IMR-90 (cell line): ENCODE measurements at regions not wholly inside any gene's neighbourhood (a gene's known extent, or its start where the extent isn't known, plus 50 kb on each side); places are given as distances from the start of the nearest gene placed in this dataset.

Experiments
- ATAC-seq: fragments of 200-7000 bp; cut with Tn5 transposase; 2 replicates; pipeline ENCODE4 v1.9.1; 2020; ENCODE audit warnings: low read depth, mild to moderate bottlenecking, moderate library complexity
- BruUV-seq: library from RNA; stranded (reverse); fragments of 400-500 nt; replicated peaks from 2 replicates; lab custom pipeline; 2021; lab: Mats Ljungman, UMichigan
- CTCF ChIA-PET: fragments of 300-600 bp; formaldehyde crosslinking; extraction: SDS; loops from one replicate; lab custom pipeline; 2021; ENCODE audit warnings: antibody characterized with exemption; lab: Yijun Ruan, JAX
- POLR2A ChIA-PET: fragments of 300-600 bp; sonication (Branson Sonifier 250); formaldehyde crosslinking; loops from one replicate; lab custom pipeline; 2022; ENCODE audit warnings: antibody characterized with exemption; ENCODE audit not compliant: unreplicated experiment; lab: Charles Lee
- DNase-seq: peaks from one replicate; pipeline ENCODE4 v3.0.0; 2013
- H2AFZ ChIP-seq: replicated peaks from 2 replicates; pipeline ENCODE3; 2013; ENCODE audit warnings: low read length, mild to moderate bottlenecking; ENCODE audit not compliant: poor library complexity
- H2AK5ac ChIP-seq: 2 replicates; pipeline ENCODE4 v1.6.1; 2013; ENCODE audit warnings: low read depth, low read length, inconsistent platforms
- H2AK9ac ChIP-seq: replicated peaks from 2 replicates; pipeline ENCODE3; 2013; ENCODE audit warnings: mild to moderate bottlenecking, low read depth, low read length, moderate library complexity; ENCODE audit not compliant: poor library complexity
- H2BK120ac ChIP-seq: 2 replicates; pipeline ENCODE4 v1.6.1; 2013; ENCODE audit warnings: low read depth, low read length, inconsistent platforms
- H2BK15ac ChIP-seq: 3 replicates; pipeline ENCODE4 v1.6.1; 2013; ENCODE audit warnings: low read depth, low read length, inconsistent platforms
- H2BK20ac ChIP-seq: 2 replicates; pipeline ENCODE4 v1.6.1; 2013; ENCODE audit warnings: low read depth, mild to moderate bottlenecking, inconsistent platforms, low read length, moderate library complexity
- H2BK5ac ChIP-seq: 2 replicates; pipeline ENCODE4 v1.6.1; 2013; ENCODE audit warnings: mild to moderate bottlenecking, low read depth, low read length, inconsistent platforms; ENCODE audit not compliant: poor library complexity, severe bottlenecking
- H3K14ac ChIP-seq: replicated peaks from 2 replicates; pipeline ENCODE4 v1.6.1; 2013; ENCODE audit warnings: low read depth, low read length, inconsistent platforms
- H3K18ac ChIP-seq: 2 replicates; pipeline ENCODE4 v1.6.1; 2013; ENCODE audit warnings: low read depth, low read length, control low read depth
- H3K23ac ChIP-seq: 2 replicates; pipeline ENCODE4 v1.6.1; 2013; ENCODE audit warnings: low read depth, low read length, inconsistent platforms
- H3K27ac ChIP-seq: 2 replicates; pipeline ENCODE4 v1.5.1; 2013; ENCODE audit warnings: mild to moderate bottlenecking, control low read depth, low read length; ENCODE audit not compliant: insufficient read depth
- H3K27me3 ChIP-seq: 2 replicates; pipeline ENCODE4 v1.6.1; 2013; ENCODE audit warnings: low read length; ENCODE audit not compliant: control insufficient read depth, insufficient read depth
- H3K36me3 ChIP-seq: 2 replicates; pipeline ENCODE4 v1.6.1; 2013; ENCODE audit warnings: low read length, mixed read lengths; ENCODE audit not compliant: control insufficient read depth, insufficient read depth
- H3K4ac ChIP-seq: 2 replicates; pipeline ENCODE4 v1.6.1; 2013; ENCODE audit warnings: low read depth, low read length, inconsistent platforms
- H3K4me1 ChIP-seq: 2 replicates; pipeline ENCODE4 v1.6.1; 2013; ENCODE audit warnings: low read length, mixed read lengths; ENCODE audit not compliant: control insufficient read depth, insufficient read depth
- H3K4me2 ChIP-seq: 2 replicates; pipeline ENCODE4 v1.6.1; 2013; ENCODE audit warnings: low read depth, mild to moderate bottlenecking, control low read depth, low read length, moderate library complexity
- H3K4me3 ChIP-seq: 2 replicates; pipeline ENCODE4 v1.5.1; 2013; ENCODE audit warnings: low read depth, mild to moderate bottlenecking, control low read depth, low read length, moderate library complexity; ENCODE audit not compliant: insufficient read depth
- H3K56ac ChIP-seq: 2 replicates; pipeline ENCODE4 v1.6.1; 2013; ENCODE audit warnings: low read length, inconsistent platforms; ENCODE audit not compliant: insufficient read depth; ENCODE audit errors: extremely low read depth
- H3K79me1 ChIP-seq, 2 experiments: 2 replicates each; pipeline ENCODE4 v1.6.1; 2013; ENCODE audit warnings: low read length in 2 of 2, inconsistent platforms in 1 of 2, low read depth in 1 of 2
- H3K9ac ChIP-seq: 2 replicates; pipeline ENCODE4 v1.6.1; 2013; ENCODE audit warnings: low read depth, low read length, control low read depth
- H3K9me1 ChIP-seq: 2 replicates; pipeline ENCODE4 v1.6.1; 2013; ENCODE audit warnings: low read length, inconsistent platforms; ENCODE audit not compliant: insufficient read depth
- H3K9me3 ChIP-seq: 2 replicates; pipeline ENCODE4 v1.6.1; 2013; ENCODE audit warnings: low read length; ENCODE audit not compliant: control insufficient read depth, insufficient read depth
- H4K20me1 ChIP-seq: 2 replicates; pipeline ENCODE4 v1.6.1; 2013; ENCODE audit warnings: low read length, inconsistent platforms; ENCODE audit not compliant: insufficient read depth
- H4K5ac ChIP-seq: 2 replicates; pipeline ENCODE4 v1.6.1; 2013; ENCODE audit warnings: mild to moderate bottlenecking, low read depth, low read length, control low read depth
- H4K8ac ChIP-seq, 2 experiments: 2 replicates each; pipeline ENCODE4 v1.6.1; 2013; ENCODE audit warnings: low read depth in 2 of 2, low read length in 2 of 2, control low read depth in 1 of 2, inconsistent platforms in 1 of 2
- H4K91ac ChIP-seq: 2 replicates; pipeline ENCODE4 v1.6.1; 2013; ENCODE audit warnings: low read depth, low read length, inconsistent platforms; ENCODE audit not compliant: insufficient read depth
- BHLHE40 ChIP-seq: fragments of 150-350 bp; IDR thresholded peaks from 2 replicates; pipeline ENCODE4 v1.6.1; 2016; ENCODE audit warnings: mild to moderate bottlenecking, low read depth, low read length
- CHD1 ChIP-seq: IDR thresholded peaks from 2 replicates; pipeline ENCODE4 v1.6.1; 2012; ENCODE audit warnings: low read depth, low read length, improper control_type of control experiment
- CTCF ChIP-seq: conservative IDR thresholded peaks from 2 replicates; pipeline ENCODE4 v1.5.1; 2012; ENCODE audit warnings: mild to moderate bottlenecking, low read depth, low read length, improper control_type of control experiment
- ELK1 ChIP-seq: fragments of 150-350 bp; IDR thresholded peaks from 2 replicates; pipeline ENCODE4 v1.6.1; 2016; ENCODE audit warnings: low read depth, mild to moderate bottlenecking, low read length, moderate library complexity, borderline replicate concordance
- MAFK ChIP-seq: IDR thresholded peaks from 2 replicates; pipeline ENCODE4 v1.6.1; 2012; ENCODE audit warnings: low read depth, low read length, improper control_type of control experiment
- MAZ ChIP-seq: IDR thresholded peaks from 2 replicates; pipeline ENCODE4 v1.6.1; 2012; ENCODE audit warnings: low read depth, mild to moderate bottlenecking, low read length, improper control_type of control experiment, moderate library complexity, borderline replicate concordance
- MXI1 ChIP-seq: IDR thresholded peaks from 2 replicates; pipeline ENCODE4 v1.6.1; 2012; ENCODE audit warnings: low read depth, mild to moderate bottlenecking, low read length, moderate library complexity, borderline replicate concordance
- NFE2L2 ChIP-seq: fragments of 150-350 bp; IDR thresholded peaks from 2 replicates; pipeline ENCODE4 v1.6.1; 2016; ENCODE audit warnings: low read depth, mild to moderate bottlenecking, low read length
- POLR2A ChIP-seq: IDR thresholded peaks from 2 replicates; pipeline ENCODE4 v1.6.1; 2012; ENCODE audit warnings: mild to moderate bottlenecking, low read depth, low read length
- RAD21 ChIP-seq: IDR thresholded peaks from 2 replicates; pipeline ENCODE4 v1.6.1; 2012; ENCODE audit warnings: low read length, improper control_type of control experiment
- RCOR1 ChIP-seq: IDR thresholded peaks from 2 replicates; pipeline ENCODE4 v1.6.1; 2012; ENCODE audit warnings: mild to moderate bottlenecking, low read length, improper control_type of control experiment; ENCODE audit not compliant: insufficient replicate concordance
- RFX5 ChIP-seq: IDR thresholded peaks from 2 replicates; pipeline ENCODE4 v1.8.0; 2012; ENCODE audit warnings: low read depth, mild to moderate bottlenecking, low read length, moderate library complexity
- SMC3 ChIP-seq: fragments of 150-350 bp; IDR thresholded peaks from 2 replicates; pipeline ENCODE4 v1.6.1; 2016; ENCODE audit warnings: low read depth, mild to moderate bottlenecking, antibody characterized with exemption, low read length, moderate library complexity
- USF2 ChIP-seq: fragments of 150-350 bp; IDR thresholded peaks from 2 replicates; pipeline ENCODE4 v1.6.1; 2017; ENCODE audit warnings: mild to moderate bottlenecking, antibody characterized with exemption, low read length, low read depth
- WGBS, 2 experiments: methylation state at CpG; one replicate each; pipeline versions ENCODE4 v1.1.5 to v1.1.7; 2013; ENCODE audit warnings: missing lambda C conversion rate in 2 of 2; ENCODE audit not compliant: insufficient read length in 1 of 2; ENCODE audit errors: extremely low coverage in 2 of 2; 5-methylcytosine and 5-hydroxymethylcytosine counted together
- dilution Hi-C: fragments of 300-500 bp; cut with HindIII; formaldehyde crosslinking; loops from one replicate; pipeline ENCODE4 v1.14.3; 2018; ENCODE audit warnings: low sequenced_read_pairs; ENCODE audit not compliant: unreplicated experiment
- in situ Hi-C: fragments of 300-500 bp; cut with MboI; formaldehyde crosslinking; loops from 3 replicates; pipeline ENCODE4 v1.14.3; 2019; ENCODE audit warnings: low sequenced_read_pairs, inconsistent platforms, mixed read lengths
- intact Hi-C: fragments of 100-400 bp; cut with micrococcal nuclease; formaldehyde crosslinking; loops from 2 replicates; pipeline ENCODE4 v1.10.0; 2022

- Histone ChIP-seq H2AK5ac (no peak overlapping the region), H2BK20ac (no peak overlapping the region), H2BK15ac (no peak overlapping the region), H3K79me1 (no peaks in the 10 kb centered on the region), H2AK9ac (no peak overlapping the region), H4K20me1 (no peaks in the 10 kb centered on the region), H3K27me3 (no peaks in the 10 kb centered on the region), H3K18ac (no peak overlapping the region), H3K23ac (no peak overlapping the region), H3K9ac (no peak overlapping the region), H2BK5ac (no peak overlapping the region), H2BK120ac (no peak overlapping the region), H3K56ac (no peak overlapping the region), H4K8ac (no peak overlapping the region), H3K36me3 (no peaks in the 10 kb centered on the region), H3K14ac (no peak overlapping the region), H4K5ac (no peak overlapping the region), H3K9me3 (no peaks in the 10 kb centered on the region), H3K4me2 (no peak overlapping the region), H3K27ac (no peak overlapping the region), H3K4me3 (no peak overlapping the region), H3K9me1 (no peaks in the 10 kb centered on the region), H2AFZ (no peak overlapping the region), H4K91ac (no peak overlapping the region), H3K4me1 (no peaks in the 10 kb centered on the region), H3K4ac (no peak overlapping the region)
- BruUV-seq: no TSS peak
- in situ Hi-C loops (no loop called here), intact Hi-C loops (no loop called here), dilution Hi-C loops (no loop called here)
- ATAC-seq: no peak
- DNase-seq: no peak
- TF ChIP-seq SMC3: no peak
- TF ChIP-seq CHD1: no peak
- TF ChIP-seq RCOR1: no peak
- no peak for TF ChIP-seq RAD21
- no peak for TF ChIP-seq CTCF
- no peak for TF ChIP-seq RFX5
- no peak for TF ChIP-seq USF2
- no peak for TF ChIP-seq POLR2A
- no peak for TF ChIP-seq ELK1
- no peak for TF ChIP-seq MXI1
- TF ChIP-seq NFE2L2: no peak
- TF ChIP-seq MAZ: no peak
- no peak for TF ChIP-seq BHLHE40
- TF ChIP-seq MAFK: no peak
- WGBS, 2 experiments: no CpG with 5 or more reads among the region's 6 CpGs
- ChIA-PET POLR2A (no interaction called here), CTCF (no interaction called here)
Observed at GRCh38 chr14:96630281-96630680, 128.1 kb downstream of the PAPOLA start.
